ENCODE measurements at regions not wholly inside any gene's neighbourhood (a gene's known extent, or its start where the extent isn't known, plus 50 kb on each side); places are given as distances from the start of the nearest gene placed in this dataset.

- FAIRE-seq (no peak), DNase-seq (ENCODE audit: extremely low read depth in 1 of 4, low spot score in 3 of 4) (no peak), ATAC-seq (no peak)
- no peak overlapping the region for H3K4me3 ChIP-seq
- no peaks in the 10 kb centered on the region for H3K79me2 ChIP-seq (ENCODE audit: control insufficient read depth, insufficient read depth, low read length)
- peaks cover 3% of the 10 kb centered on the region; the same call in 1 of the 2 replicates for H3K9me3 ChIP-seq (replicated peaks; ENCODE audit: control insufficient read depth, insufficient read depth, low read depth, low read length)
- CTCF ChIA-PET (ENCODE audit: low intra/inter-chr PET ratio), result no interaction called here
- H3K4me1 ChIP-seq (replicated peaks in 1 of 2; ENCODE audit: control insufficient read depth in 2 of 2, insufficient read depth in 2 of 2, low read length in 2 of 2), result no peaks in the 10 kb centered on the region
- no peak overlapping the region for H2AFZ ChIP-seq (ENCODE audit: low read depth, low read length)
- H4K20me1 ChIP-seq (replicated peaks; ENCODE audit: control insufficient read depth, insufficient read depth, low read length), result no peaks in the 10 kb centered on the region
- in situ Hi-C loops (cut with MboI) (no loop called here), intact Hi-C loops (cut with micrococcal nuclease) (no loop called here)
- no peak overlapping the region for H3K9ac ChIP-seq (ENCODE audit: insufficient read depth in 1 of 2, low read depth in 2 of 2, low read length in 2 of 2)
- H3K9me1 ChIP-seq (ENCODE audit: control insufficient read depth, insufficient read depth, low read length), result no peaks in the 10 kb centered on the region
- H3K27ac ChIP-seq (ENCODE audit: extremely low read depth, low read depth, low read length), result no peak overlapping the region
- BruUV-seq (replicated peaks), result no TSS peak
- H3K4me2 ChIP-seq (ENCODE audit: insufficient read depth, low read length), result no peak overlapping the region
- no peak for TF ChIP-seq GABPB2 (CRISPR knock-in tag; conservative IDR thresholded peaks at IDR 0.05)
- TF ChIP-seq, protein P1, sequence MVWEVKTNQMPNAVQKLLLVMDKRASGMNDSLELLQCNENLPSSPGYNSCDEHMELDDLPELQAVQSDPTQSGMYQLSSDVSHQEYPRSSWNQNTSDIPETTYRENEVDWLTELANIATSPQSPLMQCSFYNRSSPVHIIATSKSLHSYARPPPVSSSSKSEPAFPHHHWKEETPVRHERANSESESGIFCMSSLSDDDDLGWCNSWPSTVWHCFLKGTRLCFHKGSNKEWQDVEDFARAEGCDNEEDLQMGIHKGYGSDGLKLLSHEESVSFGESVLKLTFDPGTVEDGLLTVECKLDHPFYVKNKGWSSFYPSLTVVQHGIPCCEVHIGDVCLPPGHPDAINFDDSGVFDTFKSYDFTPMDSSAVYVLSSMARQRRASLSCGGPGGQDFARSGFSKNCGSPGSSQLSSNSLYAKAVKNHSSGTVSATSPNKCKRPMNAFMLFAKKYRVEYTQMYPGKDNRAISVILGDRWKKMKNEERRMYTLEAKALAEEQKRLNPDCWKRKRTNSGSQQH (CRISPR knock-in tag; IDR thresholded peaks at IDR 0.05), result no peak
- TF ChIP-seq PATZ1 (CRISPR knock-in tag; IDR thresholded peaks at IDR 0.05; ENCODE audit: borderline replicate concordance), result no peak
- 0 out of 4 replicates have a peak, but pooled peaks of 1 of the 2 experiments have one; percentile 23 for TF ChIP-seq RAD21 (CRISPR knock-in tag; conservative IDR thresholded peaks at IDR 0.05 in 1 of 2, IDR thresholded peaks at IDR 0.05 in 1 of 2)
- H3K36me3 ChIP-seq (ENCODE audit: control insufficient read depth, insufficient read depth, low read length), result no peaks in the 10 kb centered on the region
- H3K27me3 ChIP-seq (ENCODE audit: control insufficient read depth in 2 of 2, insufficient read depth in 2 of 2, low read length in 2 of 2), result no peaks in the 10 kb centered on the region
- WGBS (ENCODE audit: insufficient coverage, low coverage, missing lambda C conversion rate), result 0% methylated on average over 3 of the region's 3 CpGs
- POLR2A ChIA-PET, result no interaction called here
Observed at GRCh38 chr3:175956964-175957363, 1097.8 kb downstream of the NAALADL2 start.

All from K562 (cell line).